GM12878 (cell line): ENCODE measurements at regions not wholly inside any gene's neighbourhood (a gene's known extent, or its start where the extent isn't known, plus 50 kb on each side); places are given as distances from the start of the nearest gene placed in this dataset.

ENCODE experiments used
- ATAC-seq: fragments of 200-7000 bp; cut with Tn5 transposase; 3 replicates; pipeline ENCODE4 v1.9.1; 2020; ENCODE audit warnings: mild to moderate bottlenecking, moderate library complexity
- BruUV-seq: library from RNA; stranded (reverse); fragments of 400-500 nt; replicated peaks from 2 replicates; lab custom pipeline; 2021; lab: Mats Ljungman, UMichigan
- CTCF ChIA-PET: fragments of 300-600 bp; sonication (Branson Sonifier 250); formaldehyde crosslinking; extraction: SDS; loops from one replicate; lab custom pipeline; 2021; ENCODE audit warnings: inconsistent platforms; lab: Yijun Ruan, JAX
- POLR2A ChIA-PET: fragments of 350-600 bp; formaldehyde crosslinking; extraction: SDS; loops from one replicate; lab custom pipeline; 2021; ENCODE audit warnings: inconsistent platforms; lab: Charles Lee
- RAD21 ChIA-PET: fragments of 300-600 bp; sonication (Branson Sonifier 250); formaldehyde crosslinking; loops from one replicate; lab custom pipeline; 2023; ENCODE audit warnings: antibody characterized with exemption; ENCODE audit not compliant: unreplicated experiment; lab: Charles Lee
- SMC1A ChIA-PET: fragments of 300-600 bp; sonication (Branson Sonifier 250); formaldehyde crosslinking; loops from one replicate; lab custom pipeline; 2023; ENCODE audit not compliant: unreplicated experiment, uncharacterized antibody; lab: Charles Lee
- DNase-seq: peaks from one replicate; pipeline ENCODE4 v3.0.0-alpha.2; 2011; ENCODE audit warnings: low read depth, low spot score
- FAIRE-seq: peaks from 3 replicates; lab custom pipeline; 2011; peaks lifted over from hg19 to GRCh38; lab: Jason Lieb, UNC
- H2AFZ ChIP-seq: 2 replicates; pipeline ENCODE4 v1.6.0; 2011; ENCODE audit warnings: low read depth, low read length, control low read depth; ENCODE audit not compliant: control insufficient read depth
- H3K27ac ChIP-seq: 2 replicates; pipeline ENCODE4 v1.5.1; 2011; ENCODE audit warnings: control low read depth; ENCODE audit not compliant: control insufficient read depth, insufficient read depth
- H3K27me3 ChIP-seq, 2 experiments: replicated peaks in 1 of 2; 2 replicates each; pipeline versions ENCODE4 v1.6.0 to v1.6.1; 2011; ENCODE audit warnings: low read length in 1 of 2; ENCODE audit not compliant: control insufficient read depth in 2 of 2, insufficient read depth in 2 of 2
- H3K36me3 ChIP-seq, 2 experiments: 2 replicates each; pipeline ENCODE4 v1.5.1; 2011; ENCODE audit warnings: low read length in 1 of 2; ENCODE audit not compliant: control insufficient read depth in 2 of 2, insufficient read depth in 2 of 2
- H3K4me1 ChIP-seq: 2 replicates; pipeline ENCODE4 v1.6.1; 2011; ENCODE audit warnings: mild to moderate bottlenecking, low read length, moderate library complexity, mixed read lengths; ENCODE audit not compliant: control insufficient read depth, insufficient read depth
- H3K4me2 ChIP-seq: 2 replicates; pipeline ENCODE4 v1.6.0; 2011; ENCODE audit warnings: control low read depth; ENCODE audit not compliant: control insufficient read depth, insufficient read depth
- H3K4me3 ChIP-seq: fragments of 200-600 bp; sonication (generic); 2 replicates; pipeline ENCODE4 v1.5.1; 2016
- H3K79me2 ChIP-seq: 2 replicates; pipeline ENCODE4 v1.6.0; 2011; ENCODE audit warnings: low read length; ENCODE audit not compliant: control insufficient read depth, insufficient read depth
- H3K9ac ChIP-seq: 2 replicates; pipeline ENCODE4 v1.8.0; 2011; ENCODE audit warnings: low read length, control low read depth, mixed read lengths; ENCODE audit not compliant: control insufficient read depth, insufficient read depth
- H3K9me3 ChIP-seq: replicated peaks from 3 replicates; pipeline ENCODE4 v1.5.1; 2011; ENCODE audit warnings: mild to moderate bottlenecking, low read length; ENCODE audit not compliant: control insufficient read depth, insufficient read depth
- H4K20me1 ChIP-seq: 2 replicates; pipeline ENCODE4 v1.6.0; 2011; ENCODE audit not compliant: control insufficient read depth, insufficient read depth
- BRCA1 ChIP-seq: IDR thresholded peaks from 2 replicates; pipeline ENCODE4 v1.6.1; 2011; ENCODE audit warnings: low read depth, low read length, improper control_type of control experiment
- CBX3 ChIP-seq: fragments of 200-600 bp; sonication (generic); IDR thresholded peaks from 2 replicates; pipeline ENCODE4 v1.6.1; 2016; ENCODE audit warnings: low read depth, borderline replicate concordance
- CHD1 ChIP-seq: IDR thresholded peaks from 2 replicates; pipeline ENCODE4 v1.6.1; 2012; ENCODE audit warnings: low read depth, low read length, improper control_type of control experiment
- HDAC2 ChIP-seq: fragments of 200-600 bp; sonication (generic); IDR thresholded peaks from 2 replicates; pipeline ENCODE4 v1.6.1; 2017
- JUNB ChIP-seq: IDR thresholded peaks from 2 replicates; pipeline ENCODE4 v1.6.1; 2016; ENCODE audit warnings: antibody characterized with exemption, mild to moderate bottlenecking
- MAX ChIP-seq: IDR thresholded peaks from 2 replicates; pipeline ENCODE4 v1.6.1; 2012; ENCODE audit warnings: low read depth, low read length, improper control_type of control experiment
- NR2C2 ChIP-seq: IDR thresholded peaks from 2 replicates; pipeline ENCODE4 v1.6.1; 2011; ENCODE audit warnings: borderline replicate concordance, low read depth; ENCODE audit not compliant: control insufficient read depth, insufficient read length
- RCOR1 ChIP-seq: conservative IDR thresholded peaks from 2 replicates; pipeline ENCODE4 v1.6.1; 2012; ENCODE audit warnings: low read depth, low read length, improper control_type of control experiment
- RUNX3 ChIP-seq: IDR thresholded peaks from 2 replicates; pipeline ENCODE4 v1.6.1; 2012; ENCODE audit warnings: low read length, inconsistent platforms
- SP1 ChIP-seq: IDR thresholded peaks from one replicate; pipeline ENCODE4 v1.6.1; 2011; ENCODE audit warnings: low read depth, low read length
- WGBS: methylation state at CpG from one replicate; pipeline ENCODE4 v1.1.6; 2016; ENCODE audit warnings: low lambda C conversion rate; ENCODE audit not compliant: insufficient replicate concordance, insufficient coverage; ENCODE audit errors: missing lambda C conversion rate; 5-methylcytosine and 5-hydroxymethylcytosine counted together
- in situ Hi-C: fragments of 300-500 bp; cut with MboI; formaldehyde crosslinking; loops from 9 replicates; pipeline ENCODE4 v1.14.3; 2018; ENCODE audit warnings: mixed read lengths
- intact Hi-C: fragments of 100-400 bp; cut with micrococcal nuclease; formaldehyde crosslinking; loops from one replicate; pipeline ENCODE4 v1.14.2; 2022; ENCODE audit not compliant: unreplicated experiment
- TF ChIP-seq, protein P1 (sequence below): IDR thresholded peaks from 2 replicates; pipeline ENCODE4 v1.6.1; 2012; ENCODE audit warnings: low read depth, low read length, improper control_type of control experiment
- TF ChIP-seq, protein P2 (sequence below): fragments of 450-650 bp; IDR thresholded peaks from 2 replicates; pipeline ENCODE4 v1.6.1; 2014; ENCODE audit warnings: mild to moderate bottlenecking
- TF ChIP-seq, protein P3 (sequence below): fragments of 450-650 bp; formaldehyde crosslinking; IDR thresholded peaks from 2 replicates; pipeline ENCODE4 v1.4.0; 2020; ENCODE audit warnings: mild to moderate bottlenecking, moderate library complexity

GRCh38 chr6:40963019-40963418 is 76.0 kb downstream of the UNC5CL start:
- no peaks in the 10 kb centered on the region for H3K36me3 ChIP-seq
- TF ChIP-seq, protein P1, sequence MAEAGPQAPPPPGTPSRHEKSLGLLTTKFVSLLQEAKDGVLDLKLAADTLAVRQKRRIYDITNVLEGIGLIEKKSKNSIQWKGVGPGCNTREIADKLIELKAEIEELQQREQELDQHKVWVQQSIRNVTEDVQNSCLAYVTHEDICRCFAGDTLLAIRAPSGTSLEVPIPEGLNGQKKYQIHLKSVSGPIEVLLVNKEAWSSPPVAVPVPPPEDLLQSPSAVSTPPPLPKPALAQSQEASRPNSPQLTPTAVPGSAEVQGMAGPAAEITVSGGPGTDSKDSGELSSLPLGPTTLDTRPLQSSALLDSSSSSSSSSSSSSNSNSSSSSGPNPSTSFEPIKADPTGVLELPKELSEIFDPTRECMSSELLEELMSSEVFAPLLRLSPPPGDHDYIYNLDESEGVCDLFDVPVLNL = no peak
- WGBS = 41% methylated on average over 3 of the region's 3 CpGs
- no peaks in the 10 kb centered on the region for H3K4me1 ChIP-seq
- H3K9ac ChIP-seq = no peak overlapping the region
- RAD21 ChIA-PET = no interaction called here
- no peak for DNase-seq
- ATAC-seq = no peak
- CTCF ChIA-PET = no interaction called here
- no peaks in the 10 kb centered on the region for H3K9me3 ChIP-seq
- no peak overlapping the region for H2AFZ ChIP-seq
- no peak overlapping the region for H3K4me2 ChIP-seq
- POLR2A ChIA-PET = no interaction called here
- intact Hi-C loops (no loop called here), in situ Hi-C loops (no loop called here)
- no peaks in the 10 kb centered on the region for H3K79me2 ChIP-seq
- no peak overlapping the region for H3K4me3 ChIP-seq
- FAIRE-seq = no peak
- no peaks in the 10 kb centered on the region for H4K20me1 ChIP-seq
- no peak overlapping the region for H3K27ac ChIP-seq
- BruUV-seq = no TSS peak
- no peaks in the 10 kb centered on the region for H3K27me3 ChIP-seq
- SMC1A ChIA-PET = no interaction called here

- Histone ChIP-seq H3K36me3 (no peaks in the 10 kb centered on the region), H4K20me1 (no peaks in the 10 kb centered on the region), H3K4me3 (no peak overlapping the region), H3K4me1 (no peaks in the 10 kb centered on the region), H2AFZ (no peak overlapping the region), H3K79me2 (no peaks in the 10 kb centered on the region), H3K9ac (no peak overlapping the region), H3K4me2 (0 out of 2 replicates have a peak overlapping the region, but pooled peaks have one; percentile 35), H3K27me3 (0 out of 4 replicates have a peak, but pooled peaks cover 0 to 2% of the 10 kb centered on the region in 2 experiments), H3K27ac (no peak overlapping the region), H3K9me3 (no peaks in the 10 kb centered on the region)
- BruUV-seq = no TSS peak
- FAIRE-seq (no peak), DNase-seq (peak; percentile 36), ATAC-seq (peak; percentile 62)
- ChIA-PET POLR2A (no interaction called here), SMC1A (no interaction called here), RAD21 (no interaction called here), CTCF (no interaction called here)
- intact Hi-C loops = no loop called here
- in situ Hi-C loops = no loop called here
- 3% methylated on average over 2 of the region's 2 CpGs for WGBS
- TF ChIP-seq CHD1 (no peak), HDAC2 (no peak), NR2C2 (no peak), MAX (no peak), JUNB (peak; percentile 27; the same call in 1 of the 2 replicates), SP1 (no peak), RCOR1 (no peak), BRCA1 (no peak), RUNX3 (peak; percentile 77), CBX3 (no peak)
- TF ChIP-seq, protein P2, sequence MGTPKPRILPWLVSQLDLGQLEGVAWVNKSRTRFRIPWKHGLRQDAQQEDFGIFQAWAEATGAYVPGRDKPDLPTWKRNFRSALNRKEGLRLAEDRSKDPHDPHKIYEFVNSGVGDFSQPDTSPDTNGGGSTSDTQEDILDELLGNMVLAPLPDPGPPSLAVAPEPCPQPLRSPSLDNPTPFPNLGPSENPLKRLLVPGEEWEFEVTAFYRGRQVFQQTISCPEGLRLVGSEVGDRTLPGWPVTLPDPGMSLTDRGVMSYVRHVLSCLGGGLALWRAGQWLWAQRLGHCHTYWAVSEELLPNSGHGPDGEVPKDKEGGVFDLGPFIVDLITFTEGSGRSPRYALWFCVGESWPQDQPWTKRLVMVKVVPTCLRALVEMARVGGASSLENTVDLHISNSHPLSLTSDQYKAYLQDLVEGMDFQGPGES = no peak
- TF ChIP-seq, protein P3, sequence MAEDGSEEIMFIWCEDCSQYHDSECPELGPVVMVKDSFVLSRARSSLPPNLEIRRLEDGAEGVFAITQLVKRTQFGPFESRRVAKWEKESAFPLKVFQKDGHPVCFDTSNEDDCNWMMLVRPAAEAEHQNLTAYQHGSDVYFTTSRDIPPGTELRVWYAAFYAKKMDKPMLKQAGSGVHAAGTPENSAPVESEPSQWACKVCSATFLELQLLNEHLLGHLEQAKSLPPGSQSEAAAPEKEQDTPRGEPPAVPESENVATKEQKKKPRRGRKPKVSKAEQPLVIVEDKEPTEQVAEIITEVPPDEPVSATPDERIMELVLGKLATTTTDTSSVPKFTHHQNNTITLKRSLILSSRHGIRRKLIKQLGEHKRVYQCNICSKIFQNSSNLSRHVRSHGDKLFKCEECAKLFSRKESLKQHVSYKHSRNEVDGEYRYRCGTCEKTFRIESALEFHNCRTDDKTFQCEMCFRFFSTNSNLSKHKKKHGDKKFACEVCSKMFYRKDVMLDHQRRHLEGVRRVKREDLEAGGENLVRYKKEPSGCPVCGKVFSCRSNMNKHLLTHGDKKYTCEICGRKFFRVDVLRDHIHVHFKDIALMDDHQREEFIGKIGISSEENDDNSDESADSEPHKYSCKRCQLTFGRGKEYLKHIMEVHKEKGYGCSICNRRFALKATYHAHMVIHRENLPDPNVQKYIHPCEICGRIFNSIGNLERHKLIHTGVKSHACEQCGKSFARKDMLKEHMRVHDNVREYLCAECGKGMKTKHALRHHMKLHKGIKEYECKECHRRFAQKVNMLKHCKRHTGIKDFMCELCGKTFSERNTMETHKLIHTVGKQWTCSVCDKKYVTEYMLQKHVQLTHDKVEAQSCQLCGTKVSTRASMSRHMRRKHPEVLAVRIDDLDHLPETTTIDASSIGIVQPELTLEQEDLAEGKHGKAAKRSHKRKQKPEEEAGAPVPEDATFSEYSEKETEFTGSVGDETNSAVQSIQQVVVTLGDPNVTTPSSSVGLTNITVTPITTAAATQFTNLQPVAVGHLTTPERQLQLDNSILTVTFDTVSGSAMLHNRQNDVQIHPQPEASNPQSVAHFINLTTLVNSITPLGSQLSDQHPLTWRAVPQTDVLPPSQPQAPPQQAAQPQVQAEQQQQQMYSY (CRISPR knock-in tag) = no peak
Observed at GRCh38 chr6:40962241-40962640, 76.8 kb downstream of the UNC5CL start.
